Inflammatory macrophage treated with lipopolysaccharide for 1 hour (primary cell): ENCODE measurements at regions not wholly inside any gene's neighbourhood (a gene's known extent, or its start where the extent isn't known, plus 50 kb on each side); places are given as distances from the start of the nearest gene placed in this dataset.

Experiments
- DNase-seq, 2 donors: peaks; one replicate each; pipeline ENCODE4 v3.0.0-alpha.2; 2020 to 2022

GRCh38 chr4:92122911-92123310 lies 180.9 kb upstream of the GRID2 start:
- no peak for DNase-seq

DNA sequence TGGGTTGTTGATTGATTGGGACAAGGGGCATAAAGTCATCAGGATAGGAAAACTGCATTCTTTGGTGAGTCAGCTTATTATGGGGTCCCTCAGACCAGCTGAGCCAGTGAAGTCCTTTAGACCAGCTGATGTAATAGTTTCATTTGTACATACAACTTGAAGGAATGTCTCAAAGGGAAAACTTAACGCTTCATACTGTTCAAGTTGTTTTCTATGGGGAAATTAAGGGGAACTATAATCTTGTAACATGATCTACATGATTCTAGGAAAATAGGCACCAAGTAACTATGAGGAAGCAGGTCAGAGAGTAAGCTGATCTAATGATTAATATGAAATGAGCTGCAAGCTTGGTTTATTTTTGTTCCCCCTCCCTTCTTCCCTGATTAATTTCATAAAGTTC lies 175.1 kb upstream of the GRID2 start:
- DNase-seq = peak; percentile 24 to 32

DNA sequence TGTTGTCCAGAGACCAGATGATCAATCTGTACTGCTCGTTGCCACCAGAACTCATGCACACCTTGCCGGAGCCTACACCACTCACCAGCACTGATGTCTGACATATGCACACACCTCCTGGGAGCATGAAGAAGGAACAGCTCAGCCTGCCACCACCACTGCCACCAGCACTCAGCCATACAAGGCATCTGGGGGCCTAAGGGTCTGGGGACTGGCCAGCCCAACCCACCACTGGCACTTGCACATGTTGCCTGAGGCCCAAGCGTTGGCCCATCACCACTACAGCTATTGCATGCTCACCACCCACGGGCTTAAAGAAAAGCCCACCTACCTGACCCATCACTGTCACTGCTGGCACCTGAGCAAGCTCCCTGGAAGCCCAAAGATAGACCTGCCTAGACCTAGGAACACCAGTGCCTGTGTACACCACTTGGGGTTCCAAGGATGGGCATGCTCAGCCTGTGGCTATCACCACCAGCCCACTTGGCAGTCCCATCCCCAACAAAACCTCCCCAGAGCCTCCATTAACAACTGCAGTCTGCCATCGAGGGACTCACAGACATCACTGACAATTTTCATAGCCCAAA lies 174.3 kb upstream of the GRID2 start:
- DNase-seq = no peak

DNA sequence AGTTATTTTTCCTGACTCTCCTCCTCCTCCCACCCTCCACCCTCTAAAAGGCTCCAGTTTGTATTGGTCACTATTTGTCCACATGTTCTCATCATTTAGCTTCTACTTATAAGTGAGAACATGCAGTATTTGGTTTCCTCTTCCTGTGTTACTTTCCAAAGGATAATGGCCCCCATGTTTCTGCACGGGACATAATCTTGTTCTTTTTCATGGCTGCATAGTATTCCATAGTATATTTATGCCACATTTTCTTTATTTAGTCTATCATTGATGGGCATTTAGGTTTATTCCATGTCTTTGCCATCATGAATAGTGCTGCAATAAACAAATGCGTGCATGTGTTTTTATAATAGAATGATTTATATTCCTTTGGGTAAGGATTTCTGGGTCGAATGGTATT lies 167.3 kb upstream of the GRID2 start:
- DNase-seq = no peak

- peak in 1 of 2 donors; percentile 16 for DNase-seq
These were observed 140.4 kb upstream of the GRID2 start for GRCh38 chr4:92163348-92163747.

- no peak for DNase-seq
These were observed 133.4 kb upstream of the GRID2 start for GRCh38 chr4:92170340-92170739.

DNA sequence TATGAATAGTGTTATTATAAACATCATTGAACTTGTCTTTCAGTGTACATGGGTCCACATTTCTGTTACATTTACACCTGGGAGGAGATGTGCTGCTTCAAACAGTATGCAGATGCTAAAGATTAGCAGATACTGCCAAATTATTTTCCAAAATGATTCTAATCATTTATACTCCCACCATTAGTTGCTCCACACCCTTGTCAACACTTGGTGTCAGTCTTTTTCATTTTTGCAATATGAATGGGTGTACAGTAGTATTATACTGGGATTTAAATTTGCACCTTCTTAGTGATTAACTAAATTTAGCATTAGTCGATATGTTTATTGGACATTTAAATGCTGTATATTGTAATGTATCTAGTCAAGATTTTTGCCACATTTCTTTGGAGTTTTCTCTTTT lies 131.6 kb upstream of the GRID2 start:
- no peak for DNase-seq

- no peak for DNase-seq
These were observed 128.5 kb upstream of the GRID2 start for GRCh38 chr4:92175250-92175649.

DNA sequence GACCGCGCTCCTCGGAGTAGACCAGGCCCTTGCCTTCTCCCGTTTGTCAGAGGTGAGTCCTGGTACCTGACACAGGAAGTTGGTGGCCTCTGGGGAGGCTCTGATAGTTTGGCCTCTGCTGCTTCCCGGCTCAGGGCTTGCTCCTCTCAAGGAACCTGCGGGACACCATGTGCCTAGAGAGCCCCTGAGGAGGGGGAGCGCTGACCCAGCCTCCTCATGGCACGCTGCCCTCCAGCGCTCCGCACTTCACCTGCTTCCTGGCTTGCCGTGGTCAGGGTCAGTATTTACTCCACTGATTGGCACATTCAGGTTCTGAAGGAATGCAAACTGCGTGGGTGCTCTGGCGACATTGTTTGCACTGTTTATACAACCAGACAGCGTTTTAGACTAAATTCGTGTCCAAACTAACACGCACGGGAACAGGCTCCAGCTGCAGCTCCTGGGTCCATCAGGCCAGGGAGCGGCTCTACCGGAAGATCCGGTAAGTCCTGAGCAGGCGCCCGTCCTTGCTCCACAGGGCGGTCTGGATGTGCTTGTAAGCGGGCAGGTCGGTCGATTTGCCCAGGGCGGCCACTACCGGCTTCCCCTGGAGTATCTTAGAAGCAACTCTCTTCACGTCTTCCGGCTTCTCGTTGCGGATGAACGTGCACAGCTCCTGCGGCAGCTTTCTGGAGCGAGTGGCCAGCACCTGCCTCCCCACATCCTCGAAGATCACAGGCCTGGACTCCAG lies 121.6 kb upstream of the GRID2 start:
- no peak for DNase-seq

DNA sequence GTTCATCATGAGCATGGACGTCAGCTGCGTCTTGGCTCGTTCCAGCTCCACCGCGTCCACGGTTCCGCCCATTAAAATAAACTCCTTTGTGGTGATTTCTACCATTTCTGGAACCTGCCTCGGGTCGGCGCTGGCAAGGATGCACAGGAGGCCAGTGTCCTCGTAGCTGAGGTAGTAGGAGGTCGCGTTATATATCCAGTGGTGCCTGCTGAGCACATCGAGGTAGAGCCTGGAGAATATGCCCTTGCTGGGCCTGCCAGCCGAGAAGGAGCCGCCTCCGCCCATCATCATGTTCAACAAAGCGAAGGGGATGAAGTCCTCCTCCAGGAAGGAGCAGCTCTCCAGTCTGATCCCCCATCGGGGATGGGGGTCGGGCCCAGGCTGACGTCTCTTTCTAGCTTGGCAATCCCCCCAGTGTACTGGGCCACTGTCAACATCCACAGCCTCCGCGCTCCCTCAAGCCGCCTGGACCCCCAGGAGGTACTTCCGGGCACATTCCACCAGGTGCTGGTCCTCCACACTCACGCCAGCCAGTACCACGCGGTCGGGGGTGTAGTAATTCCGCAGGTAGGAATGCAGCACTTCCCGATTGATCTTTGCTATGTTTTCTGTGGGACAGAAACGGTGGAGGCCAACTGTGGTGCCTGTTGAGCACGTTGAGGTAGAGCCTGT lies 120.9 kb upstream of the GRID2 start:
- DNase-seq = no peak

GRCh38 chr4:92183825-92184224 lies 119.9 kb upstream of the GRID2 start:
- no peak for DNase-seq

DNA sequence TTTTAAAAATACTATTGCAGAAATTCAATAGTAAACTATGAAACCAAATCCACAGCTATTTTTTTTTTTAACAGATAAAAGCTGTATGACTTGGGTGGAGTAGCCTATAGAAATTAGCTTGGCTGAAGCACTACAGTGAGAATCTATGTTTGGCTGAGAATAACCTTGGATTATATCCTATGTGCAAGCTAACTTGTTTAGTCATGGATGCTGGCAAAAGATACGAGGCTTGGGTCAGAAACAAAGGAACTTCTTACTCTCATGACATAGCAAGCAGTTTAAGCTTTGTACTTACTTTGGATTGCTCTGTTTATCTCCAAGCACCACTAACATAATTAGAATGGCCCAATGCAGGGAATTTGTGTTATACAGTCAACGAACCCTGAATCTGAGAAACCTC lies 119.2 kb upstream of the GRID2 start:
- no peak for DNase-seq

DNA sequence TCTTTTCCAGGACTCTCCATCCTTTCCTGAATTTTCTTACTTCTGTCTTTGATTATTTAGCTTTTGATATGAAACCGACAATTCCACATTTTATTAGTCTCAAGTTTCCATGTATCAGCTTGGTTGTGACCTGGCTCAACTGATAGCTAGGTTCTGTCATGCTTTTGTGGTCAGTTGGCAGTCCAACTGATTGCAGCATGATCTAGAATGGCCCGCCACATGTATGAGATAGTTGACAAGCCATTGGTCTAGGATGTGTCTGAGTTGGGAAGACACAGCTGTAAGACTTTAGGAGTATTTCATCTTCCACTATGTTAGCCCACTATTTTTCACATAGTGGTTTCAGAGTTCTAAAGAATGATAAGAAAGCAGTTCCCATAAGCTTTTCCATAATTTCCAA lies 117.5 kb upstream of the GRID2 start:
- DNase-seq = no peak

GRCh38 chr4:92189146-92189545 lies 114.6 kb upstream of the GRID2 start:
- DNase-seq = no peak

GRCh38 chr4:92198711-92199110 lies 105.1 kb upstream of the GRID2 start:
- no peak for DNase-seq

DNA sequence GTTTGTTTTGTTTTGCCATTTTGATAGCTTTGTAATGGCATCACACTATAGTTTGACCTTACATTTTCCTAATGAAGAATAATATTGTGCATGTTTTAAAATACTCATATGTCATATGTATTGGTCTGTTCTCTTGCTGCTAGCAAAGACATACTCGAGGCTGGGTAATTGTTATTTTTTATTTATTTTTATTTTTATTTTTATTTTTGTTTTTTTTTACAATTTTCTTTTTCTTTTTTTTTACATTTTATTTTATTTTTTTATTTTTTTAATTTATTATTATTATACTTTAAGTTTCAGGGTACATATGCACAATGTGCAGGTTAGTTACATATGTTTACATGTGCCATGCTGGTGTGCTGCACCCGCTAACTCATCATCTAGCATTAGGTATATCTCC lies 104.6 kb upstream of the GRID2 start:
- DNase-seq = no peak

- DNase-seq = no peak
These were observed 92.9 kb upstream of the GRID2 start for GRCh38 chr4:92210906-92211305.

DNA sequence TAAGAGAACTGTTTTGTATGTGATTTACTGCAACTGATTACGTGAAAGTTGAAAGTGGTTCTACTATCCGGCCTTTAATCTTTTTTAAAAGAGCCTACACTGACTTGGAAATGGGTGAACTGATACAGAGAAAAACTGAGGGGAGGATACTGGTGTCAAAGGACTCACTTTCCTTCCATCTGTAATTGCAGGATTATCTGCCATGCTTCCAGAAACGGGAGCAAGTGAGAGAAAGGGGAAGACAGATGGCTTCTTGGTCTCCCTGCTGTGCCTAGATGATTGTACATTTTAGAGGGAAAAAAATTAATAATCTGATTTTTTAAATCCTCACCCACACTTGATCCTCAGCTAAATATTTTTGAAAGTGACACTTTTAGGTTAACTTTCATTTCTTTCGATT lies 88.3 kb upstream of the GRID2 start:
- DNase-seq = no peak

DNA sequence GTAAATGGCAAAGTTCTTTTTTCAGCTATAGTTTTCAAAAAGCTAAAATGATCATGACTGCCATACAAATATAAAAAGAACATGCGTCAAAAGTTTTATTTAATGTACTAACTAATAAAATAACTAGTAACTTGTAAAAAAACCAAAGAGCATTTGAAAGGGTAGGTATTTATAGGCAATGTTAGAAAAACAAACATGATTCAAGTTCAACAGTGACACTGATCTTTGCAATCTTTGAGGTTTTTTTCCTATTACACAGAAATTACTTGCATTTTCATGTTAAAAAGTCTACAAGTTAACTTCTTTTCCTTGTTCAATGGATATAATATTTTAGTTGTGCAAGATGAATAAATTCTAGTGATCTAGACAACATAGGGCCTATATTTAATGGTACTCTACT lies 72.3 kb upstream of the GRID2 start:
- no peak for DNase-seq

GRCh38 chr4:92232566-92232965 lies 71.2 kb upstream of the GRID2 start:
- no peak for DNase-seq

DNA sequence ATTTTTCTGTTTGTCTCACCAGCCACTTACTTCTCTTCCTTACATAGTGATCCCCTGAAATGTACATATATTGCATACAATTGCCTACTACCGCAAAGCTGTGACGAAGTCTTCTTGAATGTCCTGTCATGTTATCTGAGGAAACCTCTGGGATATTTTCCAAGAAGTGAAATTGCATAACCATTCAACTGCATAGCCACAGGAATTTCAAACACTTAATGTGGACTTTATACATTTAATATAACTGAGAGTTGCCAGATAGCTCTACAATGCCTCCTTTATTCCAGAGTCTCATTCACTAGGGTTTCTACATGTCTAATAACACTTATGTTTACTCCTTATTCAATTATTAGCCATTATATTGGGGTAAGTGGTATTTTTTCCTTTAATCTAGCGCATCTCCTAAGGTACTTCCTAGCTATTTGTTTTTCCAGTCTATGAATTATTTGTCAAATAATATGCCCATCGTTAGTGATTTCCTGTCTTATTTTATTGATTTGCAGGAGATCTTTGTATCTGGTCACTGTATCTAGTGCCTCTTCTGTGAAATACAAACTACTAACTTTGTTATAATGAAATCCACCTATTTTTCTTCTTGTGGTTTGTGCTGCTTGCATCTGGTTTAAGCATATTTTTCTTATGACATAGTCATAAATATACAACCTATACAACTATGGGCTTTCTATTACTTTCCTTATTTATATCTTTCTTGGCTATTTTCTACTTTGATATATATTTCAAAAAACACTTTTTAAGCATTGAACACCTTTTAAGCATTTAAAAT lies 69.2 kb upstream of the GRID2 start:
- no peak for DNase-seq

- no peak for DNase-seq
These were observed 68.0 kb upstream of the GRID2 start for GRCh38 chr4:92235731-92236130.

DNA sequence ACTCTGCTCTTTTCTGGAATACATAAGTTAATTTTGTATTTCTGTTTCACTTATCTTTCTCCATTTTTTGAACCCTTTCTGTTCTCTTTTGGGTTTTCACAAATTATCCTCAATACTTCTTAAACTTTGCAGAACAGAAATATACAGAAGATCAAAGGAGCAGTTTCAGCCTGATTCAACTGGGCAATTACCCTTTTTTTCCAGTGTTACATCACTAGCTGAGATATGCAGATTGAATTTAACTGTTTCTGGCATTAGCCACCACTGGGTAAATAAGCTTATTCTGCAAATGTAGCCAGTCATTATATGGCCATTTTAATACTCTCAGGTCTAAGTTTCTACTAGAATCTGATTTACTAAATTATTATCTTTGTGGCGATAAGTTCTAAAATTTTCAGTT lies 66.9 kb upstream of the GRID2 start:
- peak in 1 of 2 donors; percentile 3 for DNase-seq

- DNase-seq = no peak
These were observed 66.2 kb upstream of the GRID2 start for GRCh38 chr4:92237559-92237958.
